ENCODE measurements at regions not wholly inside any gene's neighbourhood (a gene's known extent, or its start where the extent isn't known, plus 50 kb on each side); places are given as distances from the start of the nearest gene placed in this dataset.
A peak's percentile ranks its signal among the peaks of the same experiment; 100 is the strongest.

DNA sequence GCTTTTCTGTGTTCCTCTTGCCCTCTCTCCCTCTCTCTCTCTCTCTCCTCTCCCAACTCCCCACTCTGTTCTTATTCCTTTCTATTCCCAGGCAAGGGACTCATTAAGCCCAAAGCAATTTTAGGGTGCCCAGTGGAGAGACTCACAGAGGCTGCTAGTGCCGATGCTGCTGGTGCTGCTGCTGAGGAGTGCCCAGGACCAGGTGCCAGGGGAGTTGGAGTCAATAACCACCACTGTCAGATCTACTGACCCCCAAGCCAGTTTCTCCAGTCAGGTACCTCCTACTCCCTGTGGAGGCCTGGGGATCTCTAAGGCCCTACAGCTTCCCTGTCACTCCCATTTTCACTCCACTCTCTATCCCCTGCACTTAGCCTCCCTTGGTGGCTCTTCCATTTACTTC is 54.2 kb upstream of the LAS1L start:
- peak overlapping the region; percentile 73 for H2AFZ ChIP-seq (ENCODE audit: insufficient read depth, low read depth, low read length, poor library complexity, severe bottlenecking)

DNA sequence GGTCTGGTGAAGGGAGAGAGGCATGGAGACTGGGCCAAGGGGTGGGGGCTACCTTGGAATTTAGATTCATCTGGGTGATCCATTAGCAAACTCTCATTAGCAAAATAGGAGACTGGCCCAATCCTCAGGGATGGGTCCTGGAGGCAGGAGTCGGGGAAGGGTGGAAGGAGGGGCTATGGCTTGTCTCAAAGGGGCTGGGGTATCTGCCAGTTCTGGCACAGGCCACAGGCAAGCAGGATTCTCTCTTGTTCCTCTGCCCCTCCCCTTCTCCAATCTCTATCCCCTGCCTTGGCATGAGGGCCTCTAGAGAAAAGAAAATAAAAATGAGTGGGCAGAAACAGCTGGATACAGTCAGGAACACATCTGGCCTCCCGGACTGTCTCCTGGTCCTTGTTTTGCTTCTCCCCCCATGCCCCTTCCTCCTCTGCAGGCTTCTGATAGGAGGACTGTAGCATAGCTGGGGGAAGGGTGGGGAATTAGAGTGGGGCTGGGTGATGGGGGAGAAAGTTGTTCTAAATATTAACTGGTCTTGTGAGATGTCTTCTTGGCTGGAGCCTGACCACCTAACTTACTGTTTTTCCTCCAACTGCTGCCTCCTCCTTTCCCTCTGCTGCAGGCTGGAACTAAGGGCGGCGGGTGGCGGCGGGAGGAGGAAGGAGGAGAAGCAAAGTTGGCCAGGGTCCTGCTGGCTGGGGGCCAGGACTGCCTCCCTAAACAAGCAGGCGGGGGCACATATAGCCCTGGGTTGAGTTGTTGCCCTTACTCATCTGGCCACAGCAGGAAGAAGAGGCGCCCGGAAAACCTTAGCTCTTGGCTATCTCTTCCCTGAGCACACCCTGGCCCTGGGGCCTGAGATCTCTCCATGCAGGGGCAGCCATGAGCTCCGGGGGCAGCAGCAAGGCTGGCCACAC is 53.3 kb upstream of the LAS1L start:
- intact Hi-C loops (cut with micrococcal nuclease), result loop anchor here in 1 of 2 donors (10.0 kb wide), 1 partner anchor 1137 kb away; no protein-coding TSS in a partner anchor
- Mint-ChIP-seq H3K4me1 (peaks cover 31% of the 10 kb centered on the region), H3K27ac (peak overlapping the region in 3 of 7 donors; percentile 16 to 61 (median 60)), H3K36me3 (no peaks in the 10 kb centered on the region), H3K27me3 (ENCODE audit: low read depth in 3 of 3) (peaks cover 1 to 54% (median 5%) of the 10 kb centered on the region in 3 donors), H3K9me3 (peaks cover 0 to 5% (median 0%) of the 10 kb centered on the region in 7 donors), H3K4me3 (peak overlapping the region; percentile 67 to 88)
- Histone ChIP-seq H3K4me1 (ENCODE audit: control insufficient read depth in 1 of 2, insufficient read depth in 2 of 2, low read length in 2 of 2) (peaks cover 16 to 20% of the 10 kb centered on the region in 2 donors), H3K27ac (ENCODE audit: low read depth in 1 of 2, low read length in 2 of 2) (no peak overlapping the region), H3K4me3 (replicated peaks in 1 of 3; ENCODE audit: low read depth in 2 of 3, low read length in 3 of 3) (peak overlapping the region in 2 of 3 experiments; percentile 28 to 47), H3K36me3 (replicated peaks in 1 of 2; ENCODE audit: control insufficient read depth in 1 of 2, insufficient read depth in 2 of 2, low read length in 2 of 2) (no peaks in the 10 kb centered on the region), H3K4me2 (replicated peaks; ENCODE audit: extremely low read depth, low read length, poor library complexity, severe bottlenecking) (peak overlapping the region; percentile 62), H3K9ac (ENCODE audit: insufficient read depth, low read length, poor library complexity, severe bottlenecking) (no peak overlapping the region), H2AFZ (ENCODE audit: insufficient read depth, low read depth, low read length, poor library complexity, severe bottlenecking) (peak overlapping the region; percentile 73), H4K20me1 (ENCODE audit: insufficient read depth, low read length) (no peaks in the 10 kb centered on the region), H3K27me3 (ENCODE audit: control insufficient read depth in 2 of 2, insufficient read depth in 2 of 2, low read length in 2 of 2) (peaks cover 0 to 13% of the 10 kb centered on the region in 2 donors), H3K79me2 (ENCODE audit: insufficient read depth, low read length) (no peaks in the 10 kb centered on the region), H3K9me3 (replicated peaks in 1 of 2; ENCODE audit: control insufficient read depth in 1 of 2, insufficient read depth in 1 of 2, low read length in 2 of 2) (no peaks in the 10 kb centered on the region)
- 0% methylated on average over 3 of the region's 10 CpGs for WGBS (ENCODE audit: insufficient coverage)
- TF ChIP-seq, protein P1, sequence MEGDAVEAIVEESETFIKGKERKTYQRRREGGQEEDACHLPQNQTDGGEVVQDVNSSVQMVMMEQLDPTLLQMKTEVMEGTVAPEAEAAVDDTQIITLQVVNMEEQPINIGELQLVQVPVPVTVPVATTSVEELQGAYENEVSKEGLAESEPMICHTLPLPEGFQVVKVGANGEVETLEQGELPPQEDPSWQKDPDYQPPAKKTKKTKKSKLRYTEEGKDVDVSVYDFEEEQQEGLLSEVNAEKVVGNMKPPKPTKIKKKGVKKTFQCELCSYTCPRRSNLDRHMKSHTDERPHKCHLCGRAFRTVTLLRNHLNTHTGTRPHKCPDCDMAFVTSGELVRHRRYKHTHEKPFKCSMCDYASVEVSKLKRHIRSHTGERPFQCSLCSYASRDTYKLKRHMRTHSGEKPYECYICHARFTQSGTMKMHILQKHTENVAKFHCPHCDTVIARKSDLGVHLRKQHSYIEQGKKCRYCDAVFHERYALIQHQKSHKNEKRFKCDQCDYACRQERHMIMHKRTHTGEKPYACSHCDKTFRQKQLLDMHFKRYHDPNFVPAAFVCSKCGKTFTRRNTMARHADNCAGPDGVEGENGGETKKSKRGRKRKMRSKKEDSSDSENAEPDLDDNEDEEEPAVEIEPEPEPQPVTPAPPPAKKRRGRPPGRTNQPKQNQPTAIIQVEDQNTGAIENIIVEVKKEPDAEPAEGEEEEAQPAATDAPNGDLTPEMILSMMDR (IDR thresholded peaks at IDR 0.05), result no peak
- DNase-seq, result peak in 2 of 3 donors; percentile 33 to 35

More for the DNA sequence above, 54.2 kb upstream of the LAS1L start:
- peaks cover 0 to 5% (median 0%) of the 10 kb centered on the region in 7 donors for H3K9me3 Mint-ChIP-seq
- H3K9ac ChIP-seq (ENCODE audit: insufficient read depth, low read length, poor library complexity, severe bottlenecking), result no peak overlapping the region
- H3K36me3 Mint-ChIP-seq, result no peaks in the 10 kb centered on the region
- no peaks in the 10 kb centered on the region for H3K36me3 ChIP-seq (replicated peaks in 1 of 2; ENCODE audit: control insufficient read depth in 1 of 2, insufficient read depth in 2 of 2, low read length in 2 of 2)
- peak overlapping the region in 1 of 7 donors; percentile 18 for H3K27ac Mint-ChIP-seq
- H3K4me1 ChIP-seq (ENCODE audit: control insufficient read depth in 1 of 2, insufficient read depth in 2 of 2, low read length in 2 of 2), result peaks cover 16 to 20% of the 10 kb centered on the region in 2 donors
- peaks cover 1 to 57% (median 5%) of the 10 kb centered on the region in 3 donors for H3K27me3 Mint-ChIP-seq (ENCODE audit: low read depth in 3 of 3)
- no peaks in the 10 kb centered on the region for H4K20me1 ChIP-seq (ENCODE audit: insufficient read depth, low read length)
- H3K4me3 Mint-ChIP-seq, result peak overlapping the region in 1 of 2 donors; percentile 67
- WGBS (ENCODE audit: insufficient coverage), result no CpG with 5 or more reads among the region's 1 CpG
- TF ChIP-seq, protein P1 (IDR thresholded peaks at IDR 0.05), result no peak
- H3K9me3 ChIP-seq (replicated peaks in 1 of 2; ENCODE audit: control insufficient read depth in 1 of 2, insufficient read depth in 1 of 2, low read length in 2 of 2), result no peaks in the 10 kb centered on the region
- no peak overlapping the region for H3K27ac ChIP-seq (ENCODE audit: low read depth in 1 of 2, low read length in 2 of 2)
- peak overlapping the region; percentile 62 for H3K4me2 ChIP-seq (replicated peaks; ENCODE audit: extremely low read depth, low read length, poor library complexity, severe bottlenecking)
- H3K4me1 Mint-ChIP-seq, result peaks cover 31% of the 10 kb centered on the region
- peaks cover 0 to 16% of the 10 kb centered on the region in 2 donors for H3K27me3 ChIP-seq (ENCODE audit: control insufficient read depth in 2 of 2, insufficient read depth in 2 of 2, low read length in 2 of 2)
- no peaks in the 10 kb centered on the region for H3K79me2 ChIP-seq (ENCODE audit: insufficient read depth, low read length)
- H3K4me3 ChIP-seq (replicated peaks in 1 of 3; ENCODE audit: low read depth in 2 of 3, low read length in 3 of 3), result peak overlapping the region in 1 of 3 experiments; percentile 47
- no peak for DNase-seq
- intact Hi-C loops (cut with micrococcal nuclease), result loop anchor here in 1 of 2 donors (10.0 kb wide), 1 partner anchor 1136 kb away; no protein-coding TSS in a partner anchor

Measured in CD14-positive monocyte (primary cell).